ENCODE measurements at regions not wholly inside any gene's neighbourhood (a gene's known extent, or its start where the extent isn't known, plus 50 kb on each side); places are given as distances from the start of the nearest gene placed in this dataset.

DNA sequence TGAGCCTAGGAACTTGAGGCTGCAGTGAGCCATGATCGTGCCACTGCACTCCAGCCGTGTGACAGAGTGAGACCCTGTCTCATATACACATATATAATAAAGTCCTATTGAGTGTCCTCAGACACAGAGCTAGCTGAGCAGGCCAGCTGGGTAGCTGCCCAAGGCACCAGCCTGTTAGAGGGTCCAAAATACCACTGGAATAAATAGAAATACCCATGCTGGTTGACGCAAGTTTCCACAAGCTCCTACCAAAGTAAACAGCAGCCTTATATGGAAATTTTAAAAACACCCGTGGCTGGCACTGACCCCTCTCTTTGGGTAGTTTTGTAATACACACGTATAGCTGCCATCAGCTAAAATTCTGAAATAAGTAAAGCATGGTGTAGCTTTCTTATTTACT, 348.6 kb downstream of the BCOR start:
- TF ChIP-seq, protein P1, sequence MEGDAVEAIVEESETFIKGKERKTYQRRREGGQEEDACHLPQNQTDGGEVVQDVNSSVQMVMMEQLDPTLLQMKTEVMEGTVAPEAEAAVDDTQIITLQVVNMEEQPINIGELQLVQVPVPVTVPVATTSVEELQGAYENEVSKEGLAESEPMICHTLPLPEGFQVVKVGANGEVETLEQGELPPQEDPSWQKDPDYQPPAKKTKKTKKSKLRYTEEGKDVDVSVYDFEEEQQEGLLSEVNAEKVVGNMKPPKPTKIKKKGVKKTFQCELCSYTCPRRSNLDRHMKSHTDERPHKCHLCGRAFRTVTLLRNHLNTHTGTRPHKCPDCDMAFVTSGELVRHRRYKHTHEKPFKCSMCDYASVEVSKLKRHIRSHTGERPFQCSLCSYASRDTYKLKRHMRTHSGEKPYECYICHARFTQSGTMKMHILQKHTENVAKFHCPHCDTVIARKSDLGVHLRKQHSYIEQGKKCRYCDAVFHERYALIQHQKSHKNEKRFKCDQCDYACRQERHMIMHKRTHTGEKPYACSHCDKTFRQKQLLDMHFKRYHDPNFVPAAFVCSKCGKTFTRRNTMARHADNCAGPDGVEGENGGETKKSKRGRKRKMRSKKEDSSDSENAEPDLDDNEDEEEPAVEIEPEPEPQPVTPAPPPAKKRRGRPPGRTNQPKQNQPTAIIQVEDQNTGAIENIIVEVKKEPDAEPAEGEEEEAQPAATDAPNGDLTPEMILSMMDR (IDR thresholded peaks at IDR 0.05), result no peak
- no peak for TF ChIP-seq EP300 (IDR thresholded peaks at IDR 0.05)
- no peak for TF ChIP-seq POLR2A (IDR thresholded peaks at IDR 0.05)
